ENCODE measurements at regions not wholly inside any gene's neighbourhood (a gene's known extent, or its start where the extent isn't known, plus 50 kb on each side); places are given as distances from the start of the nearest gene placed in this dataset.

- Histone ChIP-seq H3K9me2 (replicated peaks; ENCODE audit: low read depth, low read length) (no peaks in the 10 kb centered on the region), H4K20me1 (ENCODE audit: insufficient read depth, low read length, poor library complexity, severe bottlenecking) (no peaks in the 10 kb centered on the region), H3K9ac (ENCODE audit: low read depth, low read length, poor library complexity, severe bottlenecking) (no peak overlapping the region), H3K4me2 (ENCODE audit: low read depth, low read length, poor library complexity, severe bottlenecking) (no peak overlapping the region), H3K79me2 (ENCODE audit: insufficient read depth, low read length) (no peaks in the 10 kb centered on the region), H3K9me3 (ENCODE audit: insufficient read depth, low read depth, low read length) (no peaks in the 10 kb centered on the region), H2AFZ (ENCODE audit: low read length) (no peak overlapping the region), H3F3A (ENCODE audit: low read depth) (no peaks in the 10 kb centered on the region), H3K36me3 (ENCODE audit: insufficient read depth, low read length) (no peaks in the 10 kb centered on the region), H3K4me1 (ENCODE audit: insufficient read depth, low read length, poor library complexity, severe bottlenecking) (no peaks in the 10 kb centered on the region), H3K27me3 (ENCODE audit: insufficient read depth, low read length, poor library complexity, severe bottlenecking) (no peaks in the 10 kb centered on the region), H3K4me3 (ENCODE audit: low read length, poor library complexity, severe bottlenecking) (no peak overlapping the region)
- TF ChIP-seq EZH2phosphoT487 (IDR thresholded peaks at IDR 0.05; ENCODE audit: borderline replicate concordance): no peak
- TF ChIP-seq, protein P1, sequence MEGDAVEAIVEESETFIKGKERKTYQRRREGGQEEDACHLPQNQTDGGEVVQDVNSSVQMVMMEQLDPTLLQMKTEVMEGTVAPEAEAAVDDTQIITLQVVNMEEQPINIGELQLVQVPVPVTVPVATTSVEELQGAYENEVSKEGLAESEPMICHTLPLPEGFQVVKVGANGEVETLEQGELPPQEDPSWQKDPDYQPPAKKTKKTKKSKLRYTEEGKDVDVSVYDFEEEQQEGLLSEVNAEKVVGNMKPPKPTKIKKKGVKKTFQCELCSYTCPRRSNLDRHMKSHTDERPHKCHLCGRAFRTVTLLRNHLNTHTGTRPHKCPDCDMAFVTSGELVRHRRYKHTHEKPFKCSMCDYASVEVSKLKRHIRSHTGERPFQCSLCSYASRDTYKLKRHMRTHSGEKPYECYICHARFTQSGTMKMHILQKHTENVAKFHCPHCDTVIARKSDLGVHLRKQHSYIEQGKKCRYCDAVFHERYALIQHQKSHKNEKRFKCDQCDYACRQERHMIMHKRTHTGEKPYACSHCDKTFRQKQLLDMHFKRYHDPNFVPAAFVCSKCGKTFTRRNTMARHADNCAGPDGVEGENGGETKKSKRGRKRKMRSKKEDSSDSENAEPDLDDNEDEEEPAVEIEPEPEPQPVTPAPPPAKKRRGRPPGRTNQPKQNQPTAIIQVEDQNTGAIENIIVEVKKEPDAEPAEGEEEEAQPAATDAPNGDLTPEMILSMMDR (conservative IDR thresholded peaks at IDR 0.05; ENCODE audit: low read length): no peak
Measured at GRCh38 chr5:40154194-40154593, 525.5 kb upstream of the PTGER4 start.

GRCh38 chr5:40150896-40151295 lies 528.8 kb upstream of the PTGER4 start:
- H3K4me2 ChIP-seq (ENCODE audit: low read depth, low read length, poor library complexity, severe bottlenecking): no peak overlapping the region
- no peaks in the 10 kb centered on the region for H3K27me3 ChIP-seq (ENCODE audit: insufficient read depth, low read length, poor library complexity, severe bottlenecking)
- H3K4me1 ChIP-seq (ENCODE audit: insufficient read depth, low read length, poor library complexity, severe bottlenecking): no peaks in the 10 kb centered on the region
- no peaks in the 10 kb centered on the region for H3K79me2 ChIP-seq (ENCODE audit: insufficient read depth, low read length)
- no peaks in the 10 kb centered on the region for H3K9me3 ChIP-seq (ENCODE audit: insufficient read depth, low read depth, low read length)
- TF ChIP-seq, protein P1 (conservative IDR thresholded peaks at IDR 0.05; ENCODE audit: low read length): no peak
- H3K36me3 ChIP-seq (ENCODE audit: insufficient read depth, low read length): no peaks in the 10 kb centered on the region
- H3F3A ChIP-seq (ENCODE audit: low read depth): no peaks in the 10 kb centered on the region
- H3K9me2 ChIP-seq (replicated peaks; ENCODE audit: low read depth, low read length): no peaks in the 10 kb centered on the region
- H3K9ac ChIP-seq (ENCODE audit: low read depth, low read length, poor library complexity, severe bottlenecking): no peak overlapping the region
- no peak overlapping the region for H3K4me3 ChIP-seq (ENCODE audit: low read length, poor library complexity, severe bottlenecking)
- H2AFZ ChIP-seq (ENCODE audit: low read length): no peak overlapping the region
- no peaks in the 10 kb centered on the region for H4K20me1 ChIP-seq (ENCODE audit: insufficient read depth, low read length, poor library complexity, severe bottlenecking)

DNA sequence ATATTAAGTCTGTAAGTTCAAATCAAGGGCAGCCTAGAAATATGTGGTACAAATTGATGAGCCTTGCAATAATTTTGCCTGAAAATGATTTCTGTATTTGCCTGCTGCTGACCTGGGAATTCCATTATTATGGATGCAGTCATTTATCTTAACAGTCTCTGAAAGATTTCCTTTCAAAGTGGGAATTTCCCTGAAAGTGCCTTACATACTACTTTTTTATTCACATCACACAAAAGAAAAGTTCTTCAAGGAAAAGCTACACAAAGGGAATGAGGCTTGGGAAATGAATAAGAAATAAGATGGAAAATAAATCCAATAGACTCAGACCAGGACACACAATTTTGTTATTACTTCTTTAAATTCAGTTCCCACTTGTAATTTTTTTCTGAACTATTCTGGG lies 537.8 kb upstream of the PTGER4 start:
- Histone ChIP-seq H3K9ac (ENCODE audit: low read depth, low read length, poor library complexity, severe bottlenecking) (no peak overlapping the region), H3K4me1 (ENCODE audit: insufficient read depth, low read length, poor library complexity, severe bottlenecking) (no peaks in the 10 kb centered on the region), H3F3A (ENCODE audit: low read depth) (no peaks in the 10 kb centered on the region), H2AFZ (ENCODE audit: low read length) (no peak overlapping the region), H3K4me3 (ENCODE audit: low read length, poor library complexity, severe bottlenecking) (no peak overlapping the region), H3K9me3 (ENCODE audit: insufficient read depth, low read depth, low read length) (no peaks in the 10 kb centered on the region), H3K36me3 (ENCODE audit: insufficient read depth, low read length) (no peaks in the 10 kb centered on the region), H3K9me2 (replicated peaks; ENCODE audit: low read depth, low read length) (no peaks in the 10 kb centered on the region), H4K20me1 (ENCODE audit: insufficient read depth, low read length, poor library complexity, severe bottlenecking) (no peaks in the 10 kb centered on the region), H3K4me2 (ENCODE audit: low read depth, low read length, poor library complexity, severe bottlenecking) (no peak overlapping the region), H3K27me3 (ENCODE audit: insufficient read depth, low read length, poor library complexity, severe bottlenecking) (no peaks in the 10 kb centered on the region), H3K79me2 (ENCODE audit: insufficient read depth, low read length) (no peaks in the 10 kb centered on the region)
- TF ChIP-seq, protein P1 (conservative IDR thresholded peaks at IDR 0.05; ENCODE audit: low read length): no peak
- TF ChIP-seq EZH2phosphoT487 (IDR thresholded peaks at IDR 0.05; ENCODE audit: borderline replicate concordance): no peak

All from Loucy (cell line).